Astrocyte (in vitro differentiated cells and primary cell): ENCODE measurements at regions not wholly inside any gene's neighbourhood (a gene's known extent, or its start where the extent isn't known, plus 50 kb on each side); places are given as distances from the start of the nearest gene placed in this dataset.
A peak's percentile ranks its signal among the peaks of the same experiment; 100 is the strongest.

Experiments
- DNase-seq: peaks from one replicate; pipeline ENCODE4 v3.0.0-alpha.2; 2010; ENCODE audit warnings: low read depth
- FAIRE-seq: peaks from 2 replicates; lab custom pipeline; 2011; peaks lifted over from hg19 to GRCh38; lab: Jason Lieb, UNC
- H2AFZ ChIP-seq: 2 replicates; pipeline ENCODE4 v1.6.0; 2012; ENCODE audit warnings: low read depth, low read length, inconsistent platforms
- H3K27ac ChIP-seq: 2 replicates; pipeline ENCODE4 v1.5.1; 2011; ENCODE audit warnings: low read depth, low read length, inconsistent platforms
- H3K27me3 ChIP-seq: 2 replicates; pipeline ENCODE4 v1.6.0; 2011; ENCODE audit warnings: low read length, inconsistent platforms; ENCODE audit not compliant: insufficient read depth
- H3K36me3 ChIP-seq: 2 replicates; pipeline ENCODE4 v1.5.1; 2011; ENCODE audit warnings: low read length, inconsistent platforms; ENCODE audit not compliant: insufficient read depth
- H3K4me1 ChIP-seq: 2 replicates; pipeline ENCODE4 v1.5.1; 2011; ENCODE audit warnings: low read length, inconsistent platforms; ENCODE audit not compliant: insufficient read depth
- H3K4me2 ChIP-seq: 2 replicates; pipeline ENCODE4 v1.6.0; 2012; ENCODE audit warnings: low read length, inconsistent platforms
- H3K4me3 ChIP-seq: 2 replicates; pipeline ENCODE4 v1.5.1; 2011; ENCODE audit warnings: low read depth, mild to moderate bottlenecking, low read length, inconsistent platforms; ENCODE audit not compliant: insufficient read depth
- H3K79me2 ChIP-seq: 2 replicates; pipeline ENCODE4 v1.6.0; 2012; ENCODE audit warnings: mild to moderate bottlenecking, low read length, inconsistent platforms; ENCODE audit not compliant: insufficient read depth
- H3K9ac ChIP-seq: 2 replicates; pipeline ENCODE4 v1.6.0; 2012; ENCODE audit warnings: mild to moderate bottlenecking, low read length, inconsistent platforms
- H3K9me3 ChIP-seq: 2 replicates; pipeline ENCODE4 v1.5.1; 2012; ENCODE audit warnings: low read depth, mild to moderate bottlenecking, low read length, inconsistent platforms; ENCODE audit not compliant: insufficient read depth
- H4K20me1 ChIP-seq: 2 replicates; pipeline ENCODE4 v1.6.0; 2012; ENCODE audit warnings: low read length, inconsistent platforms; ENCODE audit not compliant: insufficient read depth
- H3K27ac Mint-ChIP-seq: one replicate; pipeline ENCODE4 v1.8.0; 2021; ENCODE audit warnings: mild to moderate bottlenecking, mixed read lengths; ENCODE audit not compliant: unreplicated experiment
- H3K27me3 Mint-ChIP-seq: one replicate; pipeline ENCODE4 v1.8.0; 2021; ENCODE audit warnings: low read depth, mixed read lengths; ENCODE audit not compliant: unreplicated experiment
- H3K36me3 Mint-ChIP-seq: one replicate; pipeline ENCODE4 v1.8.0; 2021; ENCODE audit warnings: low read depth, mixed read lengths; ENCODE audit not compliant: unreplicated experiment
- H3K4me1 Mint-ChIP-seq: one replicate; pipeline ENCODE4 v1.8.0; 2021; ENCODE audit warnings: low read depth, mixed read lengths; ENCODE audit not compliant: unreplicated experiment
- H3K4me3 Mint-ChIP-seq: one replicate; pipeline ENCODE4 v1.8.0; 2021; ENCODE audit warnings: mild to moderate bottlenecking, moderate library complexity, mixed read lengths; ENCODE audit not compliant: unreplicated experiment
- H3K9me3 Mint-ChIP-seq: one replicate; pipeline ENCODE4 v1.8.0; 2021; ENCODE audit warnings: mild to moderate bottlenecking, mixed read lengths; ENCODE audit not compliant: unreplicated experiment
- EZH2 ChIP-seq: IDR thresholded peaks from 2 replicates; pipeline ENCODE4 v1.6.1; 2012; ENCODE audit warnings: mild to moderate bottlenecking, low read length, inconsistent platforms; ENCODE audit not compliant: insufficient read depth
- TF ChIP-seq, protein P1 (sequence below): IDR thresholded peaks from 2 replicates; pipeline ENCODE4 v1.5.1; 2011; ENCODE audit warnings: low read depth, mild to moderate bottlenecking, inconsistent platforms, low read length, moderate library complexity; ENCODE audit not compliant: insufficient read depth

DNA sequence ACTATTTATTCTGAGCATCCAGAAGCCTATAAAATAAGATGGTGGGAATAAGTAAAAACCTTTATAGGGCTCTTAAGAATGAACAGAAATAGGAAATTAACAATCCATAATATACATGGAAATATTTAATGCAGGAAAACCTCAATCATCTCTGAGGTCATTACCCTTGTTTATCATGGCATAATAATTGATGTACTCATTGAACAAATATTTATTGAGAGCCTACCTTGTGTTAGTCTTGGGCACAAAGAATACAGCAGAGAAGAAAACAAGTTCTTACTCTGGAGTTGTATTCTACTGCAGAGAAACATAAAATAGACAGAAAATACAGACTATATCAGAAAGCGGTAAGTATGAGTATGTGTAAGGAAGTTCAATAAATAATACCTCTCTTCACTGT lies 167.2 kb downstream of the COX18 start:
- DNase-seq (no peak), FAIRE-seq (no peak)
- Histone ChIP-seq H3K4me1 (no peaks in the 10 kb centered on the region), H3K9ac (no peak overlapping the region), H3K9me3 (no peaks in the 10 kb centered on the region), H3K4me3 (no peak overlapping the region), H2AFZ (no peak overlapping the region), H3K36me3 (no peaks in the 10 kb centered on the region), H3K27me3 (no peaks in the 10 kb centered on the region), H3K27ac (no peak overlapping the region), H3K4me2 (no peak overlapping the region), H4K20me1 (no peaks in the 10 kb centered on the region), H3K79me2 (no peaks in the 10 kb centered on the region)
- Mint-ChIP-seq H3K4me1 (peaks cover 13% of the 10 kb centered on the region), H3K27me3 (no peaks in the 10 kb centered on the region), H3K36me3 (no peaks in the 10 kb centered on the region), H3K27ac (no peak overlapping the region), H3K4me3 (no peak overlapping the region), H3K9me3 (peaks cover under 1% of the 10 kb centered on the region)
- TF ChIP-seq, protein P1, sequence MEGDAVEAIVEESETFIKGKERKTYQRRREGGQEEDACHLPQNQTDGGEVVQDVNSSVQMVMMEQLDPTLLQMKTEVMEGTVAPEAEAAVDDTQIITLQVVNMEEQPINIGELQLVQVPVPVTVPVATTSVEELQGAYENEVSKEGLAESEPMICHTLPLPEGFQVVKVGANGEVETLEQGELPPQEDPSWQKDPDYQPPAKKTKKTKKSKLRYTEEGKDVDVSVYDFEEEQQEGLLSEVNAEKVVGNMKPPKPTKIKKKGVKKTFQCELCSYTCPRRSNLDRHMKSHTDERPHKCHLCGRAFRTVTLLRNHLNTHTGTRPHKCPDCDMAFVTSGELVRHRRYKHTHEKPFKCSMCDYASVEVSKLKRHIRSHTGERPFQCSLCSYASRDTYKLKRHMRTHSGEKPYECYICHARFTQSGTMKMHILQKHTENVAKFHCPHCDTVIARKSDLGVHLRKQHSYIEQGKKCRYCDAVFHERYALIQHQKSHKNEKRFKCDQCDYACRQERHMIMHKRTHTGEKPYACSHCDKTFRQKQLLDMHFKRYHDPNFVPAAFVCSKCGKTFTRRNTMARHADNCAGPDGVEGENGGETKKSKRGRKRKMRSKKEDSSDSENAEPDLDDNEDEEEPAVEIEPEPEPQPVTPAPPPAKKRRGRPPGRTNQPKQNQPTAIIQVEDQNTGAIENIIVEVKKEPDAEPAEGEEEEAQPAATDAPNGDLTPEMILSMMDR: no peak
- no peak for TF ChIP-seq EZH2

DNA sequence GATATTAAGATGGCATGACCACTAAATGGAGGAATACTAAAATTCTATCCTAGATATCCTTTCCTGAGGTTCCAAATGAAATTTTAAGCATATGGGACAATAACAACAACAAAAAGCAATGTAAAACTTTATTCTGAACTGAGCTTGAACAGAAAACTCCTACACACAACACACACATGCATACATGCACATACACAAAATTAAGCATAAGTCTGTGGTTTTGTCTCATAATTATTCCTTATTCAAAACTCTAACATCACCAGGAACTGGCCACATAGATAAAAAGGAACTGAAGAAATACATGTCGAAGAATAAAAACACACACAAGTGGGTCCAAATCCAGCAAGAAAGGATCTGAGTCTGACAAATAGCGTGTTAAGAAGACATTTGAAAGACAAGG lies 168.0 kb downstream of the COX18 start:
- Mint-ChIP-seq H3K9me3 (peaks cover 2% of the 10 kb centered on the region), H3K4me3 (no peak overlapping the region), H3K4me1 (peaks cover 18% of the 10 kb centered on the region), H3K27me3 (no peaks in the 10 kb centered on the region), H3K36me3 (no peaks in the 10 kb centered on the region), H3K27ac (no peak overlapping the region)
- Histone ChIP-seq H4K20me1 (no peaks in the 10 kb centered on the region), H3K4me3 (no peak overlapping the region), H3K9me3 (no peaks in the 10 kb centered on the region), H3K27ac (no peak overlapping the region), H3K4me1 (no peaks in the 10 kb centered on the region), H2AFZ (no peak overlapping the region), H3K36me3 (no peaks in the 10 kb centered on the region), H3K9ac (no peak overlapping the region), H3K79me2 (no peaks in the 10 kb centered on the region), H3K4me2 (no peak overlapping the region), H3K27me3 (no peaks in the 10 kb centered on the region)
- no peak for TF ChIP-seq EZH2
- TF ChIP-seq, protein P1: no peak
- DNase-seq: no peak
- no peak for FAIRE-seq

DNA sequence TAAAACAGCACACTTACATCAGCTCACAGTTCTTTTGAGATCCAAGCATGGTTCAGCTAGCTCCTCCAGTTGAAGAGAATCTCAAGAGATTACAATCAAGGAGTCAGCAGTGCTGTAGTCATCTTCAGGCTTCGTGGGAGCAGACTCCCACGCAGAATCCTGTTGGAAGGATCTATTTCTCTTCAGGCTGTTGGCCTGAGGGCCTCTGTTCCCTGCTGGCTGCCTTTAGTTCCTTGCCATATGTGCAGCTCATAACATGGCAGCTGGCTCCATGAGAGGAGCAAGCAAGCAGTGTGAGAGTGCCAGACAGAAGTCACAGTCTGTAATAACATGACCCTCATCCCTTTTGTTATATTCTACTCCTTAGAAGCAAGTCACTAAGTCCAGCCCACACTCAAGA lies 168.6 kb downstream of the COX18 start:
- Mint-ChIP-seq H3K27me3 (no peaks in the 10 kb centered on the region), H3K4me3 (no peak overlapping the region), H3K27ac (peak overlapping the region; percentile 41), H3K36me3 (no peaks in the 10 kb centered on the region), H3K4me1 (peaks cover 20% of the 10 kb centered on the region), H3K9me3 (peaks cover 2% of the 10 kb centered on the region)
- H3K4me2 ChIP-seq: no peak overlapping the region
- H2AFZ ChIP-seq: no peak overlapping the region
- H3K4me3 ChIP-seq: no peak overlapping the region
- no peaks in the 10 kb centered on the region for H3K27me3 ChIP-seq
- H3K4me1 ChIP-seq: no peaks in the 10 kb centered on the region
- DNase-seq: peak; percentile 37
- H3K9me3 ChIP-seq: no peaks in the 10 kb centered on the region
- H4K20me1 ChIP-seq: no peaks in the 10 kb centered on the region
- TF ChIP-seq, protein P1: no peak
- TF ChIP-seq EZH2: no peak
- H3K36me3 ChIP-seq: no peaks in the 10 kb centered on the region
- H3K9ac ChIP-seq: no peak overlapping the region
- H3K79me2 ChIP-seq: no peaks in the 10 kb centered on the region
- no peak for FAIRE-seq
- H3K27ac ChIP-seq: no peak overlapping the region
